M059J (cell line): ENCODE measurements at regions not wholly inside any gene's neighbourhood (a gene's known extent, or its start where the extent isn't known, plus 50 kb on each side); places are given as distances from the start of the nearest gene placed in this dataset.
"Not testable (repeated sequence)": the region's sequence is repeated elsewhere in the genome, so short reads cannot be mapped to it uniquely, and the experiment has no call there.

Experiments used
- DNase-seq: peaks from one replicate; pipeline ENCODE4 v3.0.0-alpha.2; 2012; ENCODE audit warnings: low read depth

- no peak for DNase-seq
These were observed 70.7 kb downstream of the CETN3 start for GRCh38 chr5:90338712-90339372.

DNA sequence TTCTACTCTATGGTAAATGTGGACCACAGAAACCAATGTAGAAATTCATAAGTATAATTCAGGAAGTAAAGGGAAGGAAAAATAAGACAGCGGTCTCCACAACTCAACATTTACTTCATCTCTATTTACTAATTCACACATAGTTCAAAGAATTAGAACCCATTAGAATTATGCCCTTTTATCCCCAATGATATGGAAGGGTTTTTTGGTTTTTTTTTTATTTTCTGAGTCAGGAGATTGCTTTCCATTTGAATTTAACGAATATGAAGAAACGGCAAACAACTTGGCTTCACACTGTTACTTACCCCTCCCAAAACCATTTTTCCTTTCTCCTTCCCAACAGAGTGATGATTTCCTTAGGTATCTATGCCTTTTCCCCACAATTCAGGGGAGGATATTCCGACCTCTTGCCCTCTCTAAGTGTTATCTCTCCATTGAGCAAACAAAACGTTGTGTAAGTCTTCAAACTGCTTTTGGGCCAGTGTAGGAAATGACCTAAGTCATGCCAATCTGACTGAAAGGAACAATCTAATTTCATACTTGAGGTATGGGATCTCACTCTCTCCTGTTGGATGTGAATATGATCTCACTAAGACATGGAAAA lies 72.0 kb downstream of the CETN3 start:
- DNase-seq, result no peak

DNA sequence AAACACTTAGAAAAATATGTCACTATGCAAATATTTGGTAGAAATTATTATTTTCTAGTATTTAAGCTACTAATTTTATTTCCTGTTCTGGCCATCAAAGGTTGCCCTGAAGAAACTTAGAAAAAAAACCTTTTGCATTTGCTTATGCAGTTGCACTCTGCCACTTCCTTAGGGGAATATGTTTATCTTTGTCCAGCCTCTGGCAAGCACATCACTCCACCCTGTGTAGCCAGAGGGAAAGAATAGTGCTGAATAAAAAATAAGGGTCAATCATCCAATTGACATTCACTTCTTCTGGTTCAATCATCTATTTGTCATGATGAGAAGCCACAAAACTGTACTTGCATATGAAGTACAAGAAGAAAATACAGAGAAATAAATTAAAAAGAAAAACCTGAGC lies 72.8 kb downstream of the CETN3 start:
- no peak for DNase-seq

DNA sequence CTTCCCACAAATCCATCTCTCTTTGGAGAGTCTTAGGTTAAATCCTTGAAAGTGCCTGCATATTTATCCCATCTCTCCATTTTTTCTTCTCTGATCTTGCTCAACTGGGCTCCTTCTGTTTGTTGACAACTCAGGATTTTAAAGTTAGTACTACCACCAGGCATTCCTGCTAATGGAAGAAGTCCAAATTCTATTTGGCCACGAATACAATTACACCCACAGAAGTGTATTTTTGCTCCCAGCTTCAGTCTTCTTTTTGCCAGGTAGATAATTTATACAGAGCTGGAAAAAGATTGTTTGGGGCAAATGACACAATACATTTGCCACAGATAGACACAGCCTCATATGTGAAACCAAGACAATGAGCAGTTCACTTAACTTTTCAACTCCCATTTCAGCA lies 74.8 kb downstream of the CETN3 start:
- no peak for DNase-seq

DNA sequence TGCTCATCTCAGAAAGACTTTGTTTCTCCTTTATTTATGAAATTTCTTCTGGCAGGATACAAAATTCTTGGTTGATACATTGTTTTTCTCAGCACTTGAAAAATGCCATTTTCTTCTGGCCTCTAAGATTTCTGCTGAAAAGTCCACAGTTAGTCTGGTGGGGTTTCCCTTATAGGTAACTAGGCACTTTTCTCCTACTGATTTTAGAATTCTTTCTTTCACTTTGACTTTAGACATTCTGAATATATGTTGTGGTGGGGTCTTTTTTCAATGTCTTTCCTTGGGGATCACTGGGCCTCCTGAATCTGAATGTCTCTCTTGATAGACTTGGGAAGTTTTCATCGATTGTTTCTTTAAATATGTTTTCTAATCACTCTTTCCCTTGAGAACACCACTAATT lies 79.6 kb downstream of the CETN3 start:
- DNase-seq, result no peak

GRCh38 chr5:90326995-90327394 lies 82.6 kb downstream of the CETN3 start:
- no peak for DNase-seq

DNA sequence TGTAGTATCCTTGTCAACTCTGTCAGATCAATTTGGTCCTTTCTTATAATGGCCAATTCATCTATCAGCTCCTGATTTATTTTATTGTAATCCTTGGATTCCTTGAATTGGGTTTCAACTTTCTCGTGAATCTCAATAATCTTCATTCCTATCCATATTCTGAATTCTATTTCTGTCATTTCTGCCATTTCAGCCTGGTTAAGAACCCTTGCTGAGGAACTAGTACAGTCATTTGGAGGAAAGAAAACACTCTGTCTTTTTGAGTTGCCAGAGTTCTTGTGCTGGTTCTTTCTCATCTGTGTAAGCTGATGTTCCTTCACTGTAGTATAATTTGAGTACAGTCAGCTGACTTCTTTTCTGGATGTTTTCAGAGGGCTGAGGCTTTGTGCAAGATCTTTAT lies 84.5 kb downstream of the CETN3 start:
- DNase-seq, result no peak

GRCh38 chr5:90320348-90320747 lies 89.2 kb downstream of the CETN3 start:
- not testable (repeated sequence) for DNase-seq

DNA sequence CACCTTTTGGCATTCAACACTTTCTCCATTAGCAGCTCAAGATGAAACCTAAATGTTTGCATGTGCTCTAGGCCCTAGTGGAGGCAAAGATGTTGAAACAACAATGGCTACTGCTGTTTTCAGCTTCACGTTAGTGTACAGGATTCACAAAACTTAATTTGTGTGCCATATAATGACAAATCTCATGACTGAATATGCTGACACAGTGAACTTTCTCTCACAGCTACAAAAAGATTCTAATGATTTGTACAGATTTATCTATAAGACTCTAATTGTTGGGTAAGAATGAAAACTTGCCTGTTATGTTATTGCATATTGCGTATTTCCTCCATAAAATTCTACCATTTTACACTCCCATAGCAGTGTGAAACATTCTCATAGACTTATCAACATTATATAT lies 97.5 kb downstream of the CETN3 start:
- DNase-seq, result no peak

GRCh38 chr5:90311401-90311800 lies 98.2 kb downstream of the CETN3 start:
- DNase-seq, result no peak

GRCh38 chr5:90308787-90309585 lies 100.6 kb downstream of the CETN3 start:
- DNase-seq, result no peak

DNA sequence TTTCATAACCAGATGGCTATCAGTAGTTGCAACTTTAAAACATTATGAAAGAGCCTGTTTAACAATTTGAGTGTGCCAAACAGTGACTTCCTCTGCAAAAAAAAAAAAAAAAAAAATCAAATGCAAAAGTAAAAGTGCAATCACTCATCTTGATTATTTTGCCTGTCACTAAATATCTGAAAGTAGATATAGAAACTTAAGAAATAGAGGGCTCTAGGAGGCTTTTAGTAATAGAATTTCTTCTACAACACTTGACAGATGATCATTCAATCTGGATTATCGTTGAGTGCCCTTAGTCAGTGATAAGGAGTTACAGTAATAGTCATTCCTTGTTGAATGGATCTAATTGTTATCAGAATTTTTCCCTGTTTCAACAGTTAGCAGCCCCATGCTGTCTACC lies 101.8 kb downstream of the CETN3 start:
- DNase-seq, result no peak

- no peak for DNase-seq
These were observed 102.2 kb downstream of the CETN3 start for GRCh38 chr5:90307322-90307721.

DNA sequence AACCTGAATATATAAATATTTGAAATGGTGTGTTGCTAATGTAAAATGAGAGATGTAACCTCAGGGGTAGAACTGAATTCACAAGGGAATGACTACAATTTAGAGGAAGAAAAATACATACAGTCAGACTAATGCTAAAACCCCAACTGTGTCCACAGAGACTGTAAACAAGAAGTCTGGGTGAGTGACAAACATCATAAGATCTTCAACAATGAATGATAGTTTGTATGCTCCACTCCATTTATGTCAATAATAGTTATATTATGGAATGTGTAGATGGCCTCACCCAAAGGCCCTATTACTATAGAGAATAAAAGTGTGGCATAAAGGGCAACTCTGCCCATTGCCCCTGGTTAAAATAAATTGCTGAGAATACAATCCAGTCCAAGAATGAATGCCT lies 102.9 kb downstream of the CETN3 start:
- no peak for DNase-seq

DNA sequence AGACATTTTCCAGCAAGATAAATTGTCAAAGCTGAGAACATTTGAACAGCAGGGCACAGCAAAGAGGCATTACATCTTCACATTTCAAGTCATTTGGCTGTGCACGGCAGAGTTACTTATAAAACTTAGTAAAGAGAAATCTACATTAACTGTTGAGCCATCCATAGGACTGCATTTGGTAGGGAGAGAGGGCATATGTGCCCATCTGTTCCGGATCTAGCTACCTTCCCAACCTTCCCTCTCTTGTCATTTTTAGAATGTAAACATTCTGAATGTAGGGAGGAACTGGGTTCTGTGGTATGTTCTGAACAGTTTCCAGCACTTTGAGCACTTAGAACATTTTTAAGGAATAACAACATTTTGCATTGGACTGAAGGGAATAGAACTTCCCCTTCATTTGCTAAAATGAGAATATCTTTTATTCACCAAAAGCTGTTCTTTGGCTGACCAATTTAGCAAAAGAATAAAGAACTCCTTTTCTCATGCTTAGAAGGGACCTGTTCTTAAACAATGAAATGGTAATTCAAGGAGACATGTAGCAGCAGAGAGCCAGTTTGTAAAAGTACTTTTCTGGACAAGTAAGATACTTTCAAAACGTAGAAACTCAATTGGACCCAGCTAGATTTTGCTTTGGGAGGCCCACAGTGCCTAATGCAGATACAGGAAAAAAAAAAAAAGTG lies 104.4 kb downstream of the CETN3 start:
- DNase-seq, result no peak

DNA sequence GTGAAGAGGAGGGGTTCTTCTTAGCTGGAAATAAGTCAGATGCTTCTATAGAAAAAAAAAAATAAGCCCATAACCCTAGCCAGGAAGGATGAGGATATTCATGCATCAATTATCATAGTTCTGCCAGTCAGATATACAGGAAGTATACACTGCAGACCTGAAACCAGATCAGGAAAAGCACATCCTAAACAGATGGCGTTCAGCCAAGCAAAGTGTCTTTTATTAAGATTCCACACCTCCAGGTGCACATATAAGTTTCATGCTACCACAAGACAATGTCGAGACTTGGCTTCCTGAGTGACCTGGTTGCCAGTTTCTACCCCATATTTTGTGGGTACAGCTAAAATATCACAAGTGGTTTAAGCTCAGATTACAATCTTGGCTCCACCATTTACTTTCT lies 108.3 kb downstream of the CETN3 start:
- no peak for DNase-seq

- DNase-seq, result no peak
These were observed 112.4 kb downstream of the CETN3 start for GRCh38 chr5:90297045-90297764.

DNA sequence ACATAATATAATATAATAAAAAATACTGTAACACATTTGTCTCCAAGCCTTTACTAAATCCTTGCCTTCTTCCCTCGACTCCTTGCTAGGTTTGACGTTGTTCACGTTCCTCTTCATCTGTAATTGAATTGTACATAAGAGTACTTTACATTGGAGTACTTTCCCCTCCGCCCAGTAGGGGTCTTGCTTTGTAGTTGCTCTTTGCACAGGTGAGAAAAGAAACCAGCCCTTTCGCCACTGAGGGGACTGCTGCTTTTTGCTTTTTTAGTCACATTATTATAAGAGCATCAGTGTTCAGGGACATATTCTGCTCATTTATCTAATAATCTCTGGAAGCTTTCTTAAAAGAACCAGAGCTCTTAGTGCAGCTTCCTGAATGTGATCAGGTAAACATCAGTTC lies 115.0 kb downstream of the CETN3 start:
- no peak for DNase-seq

GRCh38 chr5:90293931-90294330 lies 115.6 kb downstream of the CETN3 start:
- DNase-seq, result peak; percentile 54

DNA sequence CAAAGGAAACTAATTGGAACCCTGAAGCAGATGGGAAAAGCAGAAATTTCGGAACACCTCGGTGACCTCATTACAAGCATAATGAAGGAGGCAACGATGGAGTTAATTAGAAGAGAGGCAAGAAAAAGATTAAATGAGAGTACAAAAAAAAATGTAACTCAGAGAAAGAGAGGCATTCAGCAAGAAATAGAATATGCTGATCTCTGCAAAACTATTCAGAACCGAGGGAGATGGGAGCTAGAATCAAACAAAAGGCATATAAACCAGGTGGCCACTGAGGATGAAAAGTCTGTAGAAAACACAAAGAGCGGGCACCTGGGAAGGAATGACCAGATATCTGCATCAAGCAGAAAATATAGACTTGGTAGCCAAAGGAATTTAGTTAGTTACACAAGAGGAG lies 118.9 kb downstream of the CETN3 start:
- no peak for DNase-seq

DNA sequence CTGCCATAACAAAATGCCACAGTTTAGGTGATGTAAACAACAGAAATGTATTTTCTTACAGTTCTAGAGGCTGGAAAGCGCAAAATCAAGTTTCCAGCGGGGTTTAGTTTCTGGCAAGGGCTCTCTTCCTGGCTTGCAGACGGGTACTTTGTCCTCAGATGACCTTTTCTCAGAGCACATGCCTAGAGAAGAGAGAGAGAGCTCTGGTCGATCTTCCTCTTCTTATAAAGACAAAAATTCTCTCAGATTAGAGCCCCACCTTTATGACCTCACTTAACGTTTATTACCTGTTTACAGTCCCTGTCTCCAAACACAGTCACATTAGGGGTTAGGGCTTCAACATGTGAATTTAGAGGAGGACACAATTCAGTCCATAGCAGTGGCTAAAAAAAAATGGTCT lies 119.7 kb downstream of the CETN3 start:
- peak; percentile 20 for DNase-seq

DNA sequence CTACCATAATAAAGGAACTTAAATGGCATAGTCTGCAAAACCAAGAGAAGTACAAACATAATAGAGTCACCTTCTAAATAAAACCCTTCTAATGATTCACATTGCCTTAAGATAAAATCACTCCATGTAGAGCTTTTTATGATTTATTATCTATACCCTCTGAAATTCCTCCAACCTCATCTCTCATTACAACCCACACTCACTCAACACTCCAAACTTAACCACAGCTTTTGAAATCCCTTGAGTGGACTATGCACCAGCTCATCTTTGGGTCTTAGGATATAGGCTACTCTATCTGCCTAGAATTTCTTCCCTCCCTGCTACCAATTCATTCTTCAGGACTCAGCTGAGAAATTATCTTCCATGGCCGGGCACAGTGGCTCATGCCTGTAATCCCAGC lies 122.5 kb downstream of the CETN3 start:
- no peak for DNase-seq
